Mesendoderm (in vitro differentiated cells): ENCODE measurements at regions not wholly inside any gene's neighbourhood (a gene's known extent, or its start where the extent isn't known, plus 50 kb on each side); places are given as distances from the start of the nearest gene placed in this dataset.

Experiments used
- DNase-seq: peaks from one replicate; pipeline ENCODE4 v3.0.0; 2013
- H2AK5ac ChIP-seq: 2 replicates; pipeline ENCODE4 v1.6.1; 2013; ENCODE audit warnings: low read length, inconsistent platforms
- H2BK120ac ChIP-seq: 2 replicates; pipeline ENCODE4 v1.6.1; 2013; ENCODE audit warnings: low read depth, mild to moderate bottlenecking, low read length, moderate library complexity, mixed read lengths
- H2BK15ac ChIP-seq: replicated peaks from 2 replicates; pipeline ENCODE4 v1.6.1; 2013; ENCODE audit warnings: low read depth, mild to moderate bottlenecking, moderate library complexity
- H2BK5ac ChIP-seq: 2 replicates; pipeline ENCODE4 v1.6.1; 2013; ENCODE audit warnings: low read length, inconsistent platforms
- H3K18ac ChIP-seq: 2 replicates; pipeline ENCODE4 v1.6.1; 2013; ENCODE audit warnings: mild to moderate bottlenecking, low read length, mixed read lengths
- H3K23ac ChIP-seq: one replicate; pipeline ENCODE4 v1.6.1; 2013; ENCODE audit warnings: low read length
- H3K27ac ChIP-seq: 2 replicates; pipeline ENCODE4 v1.5.1; 2013; ENCODE audit warnings: low read depth, mild to moderate bottlenecking, inconsistent platforms, low read length, moderate library complexity
- H3K27me3 ChIP-seq: 2 replicates; pipeline ENCODE4 v1.6.1; 2013; ENCODE audit warnings: low read length, control low read depth, mild to moderate bottlenecking, inconsistent platforms; ENCODE audit not compliant: insufficient read depth, poor library complexity
- H3K36me3 ChIP-seq: 2 replicates; pipeline ENCODE4 v1.6.1; 2013; ENCODE audit warnings: low read length, inconsistent platforms; ENCODE audit not compliant: control insufficient read depth, insufficient read depth
- H3K4ac ChIP-seq: one replicate; pipeline ENCODE4 v1.6.1; 2013; ENCODE audit warnings: low read depth, mild to moderate bottlenecking, low read length, moderate library complexity
- H3K4me1 ChIP-seq: 2 replicates; pipeline ENCODE4 v1.6.1; 2013; ENCODE audit warnings: low read depth, low read length, inconsistent platforms; ENCODE audit not compliant: control insufficient read depth
- H3K4me2 ChIP-seq: 2 replicates; pipeline ENCODE4 v1.6.1; 2013; ENCODE audit warnings: low read length
- H3K4me3 ChIP-seq: 2 replicates; pipeline ENCODE4 v1.5.1; 2013; ENCODE audit warnings: mild to moderate bottlenecking, low read length
- H3K56ac ChIP-seq: one replicate; pipeline ENCODE4 v1.6.1; 2013; ENCODE audit warnings: low read length
- H3K79me1 ChIP-seq: 2 replicates; pipeline ENCODE4 v1.6.1; 2013; ENCODE audit warnings: low read length, inconsistent platforms
- H3K79me2 ChIP-seq: 2 replicates; pipeline ENCODE4 v1.6.1; 2013; ENCODE audit warnings: mild to moderate bottlenecking, low read length; ENCODE audit not compliant: control insufficient read depth, insufficient read depth
- H3K9ac ChIP-seq: 2 replicates; pipeline ENCODE4 v1.6.1; 2013; ENCODE audit warnings: low read length, inconsistent platforms
- H4K5ac ChIP-seq: one replicate; pipeline ENCODE4 v1.6.1; 2013; ENCODE audit warnings: low read length
- H4K8ac ChIP-seq: one replicate; pipeline ENCODE4 v1.6.1; 2013; ENCODE audit warnings: low read depth, mild to moderate bottlenecking, control low read depth, low read length, moderate library complexity
- WGBS: extraction: QIAGEN DNeasy Blood & Tissue Kit; methylation state at CpG from one replicate; pipeline ENCODE4 v1.1.7; 2013; ENCODE audit warnings: low lambda C conversion rate, missing lambda C conversion rate; ENCODE audit not compliant: insufficient coverage; ENCODE audit errors: extremely low coverage; 5-methylcytosine and 5-hydroxymethylcytosine counted together

GRCh38 chr12:126757326-126757725 is 1509.6 kb upstream of the TMEM132C start:
- Histone ChIP-seq H3K79me1 (no peaks in the 10 kb centered on the region), H3K27me3 (no peaks in the 10 kb centered on the region), H3K4ac (no peak overlapping the region), H2BK5ac (no peak overlapping the region), H3K4me1 (no peaks in the 10 kb centered on the region), H3K56ac (no peak overlapping the region), H3K4me2 (no peak overlapping the region), H3K23ac (no peak overlapping the region), H3K9ac (no peak overlapping the region), H2BK15ac (no peak overlapping the region), H3K4me3 (no peak overlapping the region), H4K5ac (no peak overlapping the region), H3K36me3 (no peaks in the 10 kb centered on the region), H3K18ac (no peak overlapping the region), H3K79me2 (no peaks in the 10 kb centered on the region), H2AK5ac (no peak overlapping the region), H2BK120ac (no peak overlapping the region), H3K27ac (no peak overlapping the region), H4K8ac (no peak overlapping the region)
- DNase-seq, result no peak
- WGBS, result no CpG with 5 or more reads among the region's 2 CpGs

GRCh38 chr12:126760092-126760491 is 1506.9 kb upstream of the TMEM132C start:
- Histone ChIP-seq H3K36me3 (no peaks in the 10 kb centered on the region), H3K56ac (no peak overlapping the region), H2BK120ac (no peak overlapping the region), H3K23ac (no peak overlapping the region), H3K9ac (no peak overlapping the region), H3K18ac (no peak overlapping the region), H4K5ac (no peak overlapping the region), H3K79me2 (no peaks in the 10 kb centered on the region), H3K4me2 (no peak overlapping the region), H4K8ac (no peak overlapping the region), H3K79me1 (no peaks in the 10 kb centered on the region), H2AK5ac (no peak overlapping the region), H3K27ac (no peak overlapping the region), H3K4me1 (no peaks in the 10 kb centered on the region), H3K4me3 (no peak overlapping the region), H2BK5ac (no peak overlapping the region), H3K4ac (no peak overlapping the region), H3K27me3 (no peaks in the 10 kb centered on the region), H2BK15ac (no peak overlapping the region)
- DNase-seq, result no peak
- WGBS, result no CpG with 5 or more reads among the region's 3 CpGs

GRCh38 chr12:126761420-126761819 is 1505.5 kb upstream of the TMEM132C start:
- Histone ChIP-seq H3K18ac (no peak overlapping the region), H3K4ac (no peak overlapping the region), H2BK5ac (no peak overlapping the region), H3K23ac (no peak overlapping the region), H3K79me2 (no peaks in the 10 kb centered on the region), H2BK120ac (no peak overlapping the region), H2BK15ac (no peak overlapping the region), H3K27ac (no peak overlapping the region), H4K8ac (no peak overlapping the region), H3K4me1 (no peaks in the 10 kb centered on the region), H3K4me2 (no peak overlapping the region), H2AK5ac (no peak overlapping the region), H3K9ac (no peak overlapping the region), H3K36me3 (no peaks in the 10 kb centered on the region), H4K5ac (no peak overlapping the region), H3K79me1 (no peaks in the 10 kb centered on the region), H3K27me3 (no peaks in the 10 kb centered on the region), H3K56ac (no peak overlapping the region), H3K4me3 (no peak overlapping the region)
- no peak for DNase-seq
- WGBS, result no CpG with 5 or more reads among the region's 2 CpGs

GRCh38 chr12:126762150-126762549 is 1504.8 kb upstream of the TMEM132C start:
- H2BK5ac ChIP-seq, result no peak overlapping the region
- no peak overlapping the region for H3K56ac ChIP-seq
- H3K18ac ChIP-seq, result no peak overlapping the region
- H2BK15ac ChIP-seq, result no peak overlapping the region
- no peak overlapping the region for H2BK120ac ChIP-seq
- H4K5ac ChIP-seq, result no peak overlapping the region
- H3K4ac ChIP-seq, result no peak overlapping the region
- H4K8ac ChIP-seq, result no peak overlapping the region
- DNase-seq, result no peak
- no CpG with 5 or more reads among the region's 4 CpGs for WGBS
- H3K9ac ChIP-seq, result no peak overlapping the region
- no peaks in the 10 kb centered on the region for H3K4me1 ChIP-seq
- H2AK5ac ChIP-seq, result no peak overlapping the region
- H3K36me3 ChIP-seq, result no peaks in the 10 kb centered on the region
- no peak overlapping the region for H3K4me2 ChIP-seq
- H3K27ac ChIP-seq, result no peak overlapping the region
- no peaks in the 10 kb centered on the region for H3K79me2 ChIP-seq
- H3K79me1 ChIP-seq, result no peaks in the 10 kb centered on the region
- no peaks in the 10 kb centered on the region for H3K27me3 ChIP-seq
- H3K4me3 ChIP-seq, result no peak overlapping the region
- no peak overlapping the region for H3K23ac ChIP-seq

GRCh38 chr12:126763359-126763758 is 1503.6 kb upstream of the TMEM132C start:
- no peak overlapping the region for H3K56ac ChIP-seq
- no peaks in the 10 kb centered on the region for H3K36me3 ChIP-seq
- H2BK5ac ChIP-seq, result no peak overlapping the region
- H2AK5ac ChIP-seq, result no peak overlapping the region
- WGBS, result no CpG with 5 or more reads among the region's 2 CpGs
- H4K8ac ChIP-seq, result no peak overlapping the region
- no peak overlapping the region for H3K18ac ChIP-seq
- no peaks in the 10 kb centered on the region for H3K79me2 ChIP-seq
- no peaks in the 10 kb centered on the region for H3K79me1 ChIP-seq
- no peak overlapping the region for H3K4ac ChIP-seq
- H3K4me2 ChIP-seq, result no peak overlapping the region
- H3K9ac ChIP-seq, result no peak overlapping the region
- no peak overlapping the region for H4K5ac ChIP-seq
- no peaks in the 10 kb centered on the region for H3K4me1 ChIP-seq
- no peak overlapping the region for H3K23ac ChIP-seq
- no peak overlapping the region for H3K27ac ChIP-seq
- no peak overlapping the region for H3K4me3 ChIP-seq
- H3K27me3 ChIP-seq, result no peaks in the 10 kb centered on the region
- no peak overlapping the region for H2BK15ac ChIP-seq
- H2BK120ac ChIP-seq, result no peak overlapping the region
- no peak for DNase-seq

GRCh38 chr12:126767334-126767733 is 1499.6 kb upstream of the TMEM132C start:
- Histone ChIP-seq H3K4me1 (no peaks in the 10 kb centered on the region), H3K9ac (no peak overlapping the region), H3K56ac (no peak overlapping the region), H3K36me3 (no peaks in the 10 kb centered on the region), H3K27ac (no peak overlapping the region), H3K23ac (no peak overlapping the region), H3K4me2 (no peak overlapping the region), H3K4ac (no peak overlapping the region), H3K27me3 (no peaks in the 10 kb centered on the region), H4K5ac (no peak overlapping the region), H2BK5ac (no peak overlapping the region), H3K79me1 (no peaks in the 10 kb centered on the region), H3K79me2 (no peaks in the 10 kb centered on the region), H2BK120ac (no peak overlapping the region), H2AK5ac (no peak overlapping the region), H3K4me3 (no peak overlapping the region), H4K8ac (no peak overlapping the region), H3K18ac (no peak overlapping the region), H2BK15ac (no peak overlapping the region)
- DNase-seq, result no peak
- WGBS, result no CpG with 5 or more reads among the region's 8 CpGs
